HCT116 (cell line): ENCODE measurements at regions not wholly inside any gene's neighbourhood (a gene's known extent, or its start where the extent isn't known, plus 50 kb on each side); places are given as distances from the start of the nearest gene placed in this dataset.

ENCODE experiments used
- CEBPB ChIP-seq: IDR thresholded peaks from 2 replicates; pipeline ENCODE4 v1.6.1; 2012; ENCODE audit warnings: low read depth
- CTCF ChIP-seq, 3 experiments: fragments of 200-600 bp in 1 of 3; sonication (generic) in 1 of 3; IDR thresholded peaks in 2 of 3; conservative IDR thresholded peaks in 1 of 3; 2 replicates each; pipeline ENCODE4 v1.5.1; 2012 to 2017; ENCODE audit warnings: low read depth in 2 of 3, low read length in 2 of 3, antibody characterized with exemption in 1 of 3, borderline replicate concordance in 1 of 3, control low read depth in 1 of 3, mild to moderate bottlenecking in 1 of 3, mixed read lengths in 1 of 3, mixed run types in 1 of 3, moderate library complexity in 1 of 3; ENCODE audit not compliant: insufficient read depth in 1 of 3
- MAX ChIP-seq: IDR thresholded peaks from 2 replicates; pipeline ENCODE4 v1.6.1; 2012
- POLR2A ChIP-seq: IDR thresholded peaks from 2 replicates; pipeline ENCODE4 v1.7.0; 2011; ENCODE audit warnings: borderline replicate concordance; ENCODE audit not compliant: insufficient read depth, insufficient read length; ENCODE audit errors: extremely low read depth
- POLR2AphosphoS5 ChIP-seq: IDR thresholded peaks from 2 replicates; pipeline ENCODE4 v1.6.1; 2011; ENCODE audit warnings: mild to moderate bottlenecking, low read depth, low read length, moderate library complexity
- RAD21 ChIP-seq: IDR thresholded peaks from 2 replicates; pipeline ENCODE4 v1.6.1; 2012; ENCODE audit warnings: low read depth, mild to moderate bottlenecking
- SP1 ChIP-seq: IDR thresholded peaks from 2 replicates; pipeline ENCODE4 v1.6.1; 2012; ENCODE audit warnings: low read depth
- TCF7L2 ChIP-seq: IDR thresholded peaks from 2 replicates; pipeline ENCODE4 v1.7.0; 2011; ENCODE audit warnings: borderline replicate concordance, inconsistent platforms; ENCODE audit not compliant: insufficient read depth, insufficient read length; ENCODE audit errors: extremely low read depth
- YY1 ChIP-seq: IDR thresholded peaks from 2 replicates; pipeline ENCODE4 v1.6.1; 2011; ENCODE audit warnings: low read length, low read depth, moderate library complexity, mild to moderate bottlenecking; ENCODE audit not compliant: insufficient replicate concordance; ENCODE audit errors: extremely low read depth
- ZNF274 ChIP-seq: fragments of 200-500 bp; sonication (Bioruptor generic); IDR thresholded peaks from 2 replicates; pipeline ENCODE4 v1.6.1; 2014; ENCODE audit warnings: mild to moderate bottlenecking, low read depth, low read length, inconsistent platforms

- TF ChIP-seq CTCF (IDR thresholded peaks at IDR 0.05 in 2 of 3, conservative IDR thresholded peaks at IDR 0.05 in 1 of 3; ENCODE audit: borderline replicate concordance in 1 of 3, insufficient read depth in 1 of 3, low read depth in 2 of 3, low read length in 2 of 3) = no peak
- TF ChIP-seq POLR2A = no peak
- TF ChIP-seq POLR2AphosphoS5 = no peak
- no peak for TF ChIP-seq RAD21
- no peak for TF ChIP-seq SP1
- no peak for TF ChIP-seq CEBPB
- TF ChIP-seq ZNF274 = no peak
- no peak for TF ChIP-seq TCF7L2
- no peak for TF ChIP-seq MAX
- TF ChIP-seq YY1 = no peak
These were observed 384.8 kb upstream of the MEF2C start for GRCh38 chr5:89267788-89268187.
